Upper lobe of right lung (tissue), 1 donor: ENCODE measurements at regions not wholly inside any gene's neighbourhood (a gene's known extent, or its start where the extent isn't known, plus 50 kb on each side); places are given as distances from the start of the nearest gene placed in this dataset.

ENCODE experiments used
- ATAC-seq: fragments of 200-7000 bp; cut with Tn5 transposase; one replicate; pipeline ENCODE4 v1.9.1; 2020; ENCODE audit warnings: mild to moderate bottlenecking, moderate library complexity
- DNase-seq: peaks from one replicate; pipeline ENCODE4 v3.0.0-alpha.2; 2020
- H3K27ac ChIP-seq: fragments of 200-600 bp; one replicate; pipeline ENCODE4 v1.8.0; 2022
- H3K27me3 ChIP-seq: fragments of 200-600 bp; one replicate; pipeline ENCODE4 v1.8.0; 2022; ENCODE audit warnings: mild to moderate bottlenecking
- H3K36me3 ChIP-seq: fragments of 200-600 bp; one replicate; pipeline ENCODE4 v1.8.0; 2022
- H3K4me1 ChIP-seq: fragments of 200-600 bp; one replicate; pipeline ENCODE4 v1.8.0; 2022
- H3K4me3 ChIP-seq: fragments of 200-600 bp; one replicate; pipeline ENCODE4 v1.8.0; 2022; ENCODE audit warnings: mild to moderate bottlenecking
- H3K9me3 ChIP-seq: fragments of 200-600 bp; one replicate; pipeline ENCODE4 v1.8.0; 2022
- CTCF ChIP-seq: fragments of 200-600 bp; IDR thresholded peaks from one replicate; pipeline ENCODE4 v1.8.0; 2022; ENCODE audit warnings: antibody characterized with exemption
- intact Hi-C: fragments of 100-400 bp; cut with DNase I; formaldehyde crosslinking; loops from one replicate; pipeline ENCODE4 v1.11.0; 2022
- donor health status: DM: no; HTN: yes; CAD: no; lungs with severe emphysema.

GRCh38 chr6:118396969-118397368 is 151.1 kb upstream of the PLN start:
- intact Hi-C loops = no loop called here
- Histone ChIP-seq H3K27me3 (no peaks in the 10 kb centered on the region), H3K27ac (no peak overlapping the region), H3K36me3 (no peaks in the 10 kb centered on the region), H3K4me3 (no peak overlapping the region), H3K9me3 (no peaks in the 10 kb centered on the region), H3K4me1 (no peaks in the 10 kb centered on the region)
- DNase-seq (no peak), ATAC-seq (no peak)
- no peak for TF ChIP-seq CTCF

- Histone ChIP-seq H3K27me3 (no peaks in the 10 kb centered on the region), H3K4me1 (no peaks in the 10 kb centered on the region), H3K36me3 (no peaks in the 10 kb centered on the region), H3K9me3 (no peaks in the 10 kb centered on the region), H3K27ac (no peak overlapping the region), H3K4me3 (no peak overlapping the region)
- intact Hi-C loops = no loop called here
- no peak for TF ChIP-seq CTCF
- DNase-seq (no peak), ATAC-seq (no peak)
Measured at GRCh38 chr6:118397671-118398465, 150.2 kb upstream of the PLN start.

GRCh38 chr6:118400098-118400497 is 148.0 kb upstream of the PLN start:
- H3K9me3 ChIP-seq = no peaks in the 10 kb centered on the region
- no peak overlapping the region for H3K4me3 ChIP-seq
- H3K27ac ChIP-seq = no peak overlapping the region
- intact Hi-C loops = no loop called here
- DNase-seq = no peak
- no peaks in the 10 kb centered on the region for H3K36me3 ChIP-seq
- no peaks in the 10 kb centered on the region for H3K27me3 ChIP-seq
- no peak for ATAC-seq
- no peak for TF ChIP-seq CTCF
- H3K4me1 ChIP-seq = no peaks in the 10 kb centered on the region

GRCh38 chr6:118400582-118400981 is 147.5 kb upstream of the PLN start:
- TF ChIP-seq CTCF = no peak
- DNase-seq (no peak), ATAC-seq (no peak)
- Histone ChIP-seq H3K27me3 (no peaks in the 10 kb centered on the region), H3K4me1 (no peaks in the 10 kb centered on the region), H3K9me3 (no peaks in the 10 kb centered on the region), H3K36me3 (no peaks in the 10 kb centered on the region), H3K27ac (no peak overlapping the region), H3K4me3 (no peak overlapping the region)
- intact Hi-C loops = no loop called here

- intact Hi-C loops = no loop called here
Measured at GRCh38 chr6:118401325-118401975, 146.6 kb upstream of the PLN start.

More at GRCh38 chr6:118401325-118401975, 146.6 kb upstream of the PLN start:
- Histone ChIP-seq H3K27me3 (no peaks in the 10 kb centered on the region), H3K36me3 (no peaks in the 10 kb centered on the region), H3K4me3 (no peak overlapping the region), H3K4me1 (no peaks in the 10 kb centered on the region), H3K9me3 (no peaks in the 10 kb centered on the region), H3K27ac (no peak overlapping the region)
- ATAC-seq (no peak), DNase-seq (no peak)
- TF ChIP-seq CTCF = no peak
